CD4-positive, CD25-positive, alpha-beta regulatory T cell (primary cell): ENCODE measurements at regions not wholly inside any gene's neighbourhood (a gene's known extent, or its start where the extent isn't known, plus 50 kb on each side); places are given as distances from the start of the nearest gene placed in this dataset.

ENCODE experiments used
- ATAC-seq, 2 donors: fragments of 150-1000 bp; cut with Tn5 transposase; one replicate each; pipeline ENCODE4 v1.10.0; 2021; ENCODE audit warnings: low read depth in 2 of 2, moderate number of reproducible peaks in 2 of 2, moderate library complexity in 1 of 2
- DNase-seq, 3 donors: peaks; one replicate each; pipeline versions ENCODE4 v3.0.0 to v3.0.0-alpha.2; 2012 to 2022; ENCODE audit warnings: mixed read lengths in 1 of 3
- H3K27ac ChIP-seq: one replicate; pipeline ENCODE4 v1.7.0; 2013; ENCODE audit warnings: mild to moderate bottlenecking, low read length; ENCODE audit not compliant: insufficient read depth, poor library complexity, severe bottlenecking
- H3K27me3 ChIP-seq: one replicate; pipeline ENCODE4 v1.7.0; 2013; ENCODE audit warnings: low read length; ENCODE audit not compliant: control insufficient read depth, insufficient read depth
- H3K36me3 ChIP-seq: one replicate; pipeline ENCODE4 v1.7.0; 2013; ENCODE audit warnings: mild to moderate bottlenecking, low read length, moderate library complexity; ENCODE audit not compliant: control insufficient read depth, insufficient read depth
- H3K4me1 ChIP-seq: 2 replicates; pipeline ENCODE4 v1.7.0; 2013; ENCODE audit warnings: mild to moderate bottlenecking, low read length; ENCODE audit not compliant: insufficient read depth, control insufficient read depth, poor library complexity, severe bottlenecking
- H3K4me3 ChIP-seq: one replicate; pipeline ENCODE4 v1.7.0; 2013; ENCODE audit warnings: low read depth, mild to moderate bottlenecking, low read length, moderate library complexity
- H3K9me3 ChIP-seq, 2 experiments: 1 replicate in 1 of 2; 2 replicates in 1 of 2; pipeline ENCODE4 v1.7.0; 2013; ENCODE audit warnings: low read length in 2 of 2, mild to moderate bottlenecking in 1 of 2, moderate library complexity in 1 of 2; ENCODE audit not compliant: control insufficient read depth in 2 of 2
- H3K27ac Mint-ChIP-seq, 3 donors: one replicate each; pipeline ENCODE4 v1.8.0; 2020 to 2022; ENCODE audit warnings: mild to moderate bottlenecking in 3 of 3, mixed read lengths in 3 of 3, moderate library complexity in 2 of 3
- H3K27me3 Mint-ChIP-seq: one replicate; pipeline ENCODE4 v1.8.0; 2022; ENCODE audit warnings: mild to moderate bottlenecking, mixed read lengths
- H3K36me3 Mint-ChIP-seq: one replicate; pipeline ENCODE4 v1.8.0; 2020; ENCODE audit warnings: mixed read lengths
- H3K4me1 Mint-ChIP-seq, 4 donors: one replicate each; pipeline ENCODE4 v1.8.0; 2020 to 2022; ENCODE audit warnings: mixed read lengths in 4 of 4, mild to moderate bottlenecking in 1 of 4
- H3K4me3 Mint-ChIP-seq, 4 donors: one replicate each; pipeline ENCODE4 v1.8.0; 2020 to 2022; ENCODE audit warnings: mild to moderate bottlenecking in 4 of 4, mixed read lengths in 4 of 4, moderate library complexity in 3 of 4
- H3K9me3 Mint-ChIP-seq, 7 donors: one replicate each; pipeline ENCODE4 v1.8.0; 2020 to 2022; ENCODE audit warnings: mixed read lengths in 7 of 7, mild to moderate bottlenecking in 3 of 7, moderate library complexity in 2 of 7

DNA sequence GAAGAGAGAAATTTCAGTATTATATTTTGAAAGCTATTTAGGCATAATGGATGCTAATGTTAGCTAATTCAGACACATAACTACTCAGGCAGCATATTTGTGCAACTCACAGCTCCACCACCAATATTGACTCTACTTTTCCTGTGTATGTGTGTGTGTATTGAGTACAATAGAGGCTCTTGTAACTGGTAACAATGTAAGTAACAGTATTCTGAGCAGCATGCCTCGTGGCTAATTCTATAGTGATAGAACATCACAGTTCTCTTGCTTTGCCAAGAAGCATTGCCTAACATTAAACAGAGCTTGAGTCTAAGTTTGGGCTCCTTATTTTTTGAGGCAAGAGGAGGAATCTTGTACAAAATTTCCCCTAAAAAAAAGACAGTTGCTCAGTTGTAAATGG lies 98.6 kb upstream of the ARHGEF26 start:
- H3K27me3 ChIP-seq, result no peaks in the 10 kb centered on the region
- no peaks in the 10 kb centered on the region for H3K36me3 ChIP-seq
- H3K4me3 Mint-ChIP-seq, result no peak overlapping the region
- H3K36me3 Mint-ChIP-seq, result no peaks in the 10 kb centered on the region
- H3K4me3 ChIP-seq, result no peak overlapping the region
- H3K27me3 Mint-ChIP-seq, result no peaks in the 10 kb centered on the region
- no peaks in the 10 kb centered on the region for H3K9me3 Mint-ChIP-seq
- no peak for ATAC-seq
- no peak overlapping the region for H3K27ac Mint-ChIP-seq
- H3K4me1 Mint-ChIP-seq, result no peaks in the 10 kb centered on the region
- no peaks in the 10 kb centered on the region for H3K9me3 ChIP-seq
- H3K4me1 ChIP-seq, result no peaks in the 10 kb centered on the region
- H3K27ac ChIP-seq, result no peak overlapping the region
- DNase-seq, result no peak

GRCh38 chr3:154023148-154023547 lies 98.0 kb upstream of the ARHGEF26 start:
- Histone ChIP-seq H3K27me3 (no peaks in the 10 kb centered on the region), H3K4me3 (no peak overlapping the region), H3K4me1 (no peaks in the 10 kb centered on the region), H3K27ac (no peak overlapping the region), H3K9me3 (no peaks in the 10 kb centered on the region), H3K36me3 (no peaks in the 10 kb centered on the region)
- ATAC-seq (no peak), DNase-seq (no peak)
- Mint-ChIP-seq H3K27ac (no peak overlapping the region), H3K4me1 (no peaks in the 10 kb centered on the region), H3K9me3 (no peaks in the 10 kb centered on the region), H3K4me3 (no peak overlapping the region), H3K27me3 (no peaks in the 10 kb centered on the region), H3K36me3 (no peaks in the 10 kb centered on the region)

DNA sequence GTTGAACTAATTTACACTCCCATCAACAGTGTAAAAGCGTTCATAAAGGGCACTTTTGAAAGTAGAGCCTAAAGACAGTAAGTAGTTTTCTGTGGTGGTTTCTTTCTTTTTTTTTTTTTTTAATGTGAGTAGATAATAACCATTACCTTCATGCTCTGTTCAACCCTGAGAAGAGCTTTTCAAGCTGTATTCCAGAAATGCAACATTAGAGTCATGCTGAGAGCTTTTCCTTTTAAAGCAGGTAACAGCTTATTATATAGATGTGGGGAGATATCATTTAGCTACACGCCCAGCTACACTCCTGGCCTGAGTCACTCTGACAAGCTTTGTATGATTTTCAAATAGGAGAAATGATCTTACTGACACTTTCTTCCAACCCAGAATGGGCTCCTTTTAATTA lies 96.2 kb upstream of the ARHGEF26 start:
- H3K9me3 ChIP-seq, result no peaks in the 10 kb centered on the region
- no peaks in the 10 kb centered on the region for H3K36me3 ChIP-seq
- DNase-seq, result no peak
- H3K27ac Mint-ChIP-seq, result no peak overlapping the region
- H3K27me3 Mint-ChIP-seq, result no peaks in the 10 kb centered on the region
- H3K4me3 Mint-ChIP-seq, result no peak overlapping the region
- no peaks in the 10 kb centered on the region for H3K4me1 Mint-ChIP-seq
- no peak overlapping the region for H3K4me3 ChIP-seq
- no peaks in the 10 kb centered on the region for H3K9me3 Mint-ChIP-seq
- no peak for ATAC-seq
- peaks cover 2% of the 10 kb centered on the region for H3K27me3 ChIP-seq
- no peaks in the 10 kb centered on the region for H3K4me1 ChIP-seq
- no peak overlapping the region for H3K27ac ChIP-seq
- no peaks in the 10 kb centered on the region for H3K36me3 Mint-ChIP-seq

DNA sequence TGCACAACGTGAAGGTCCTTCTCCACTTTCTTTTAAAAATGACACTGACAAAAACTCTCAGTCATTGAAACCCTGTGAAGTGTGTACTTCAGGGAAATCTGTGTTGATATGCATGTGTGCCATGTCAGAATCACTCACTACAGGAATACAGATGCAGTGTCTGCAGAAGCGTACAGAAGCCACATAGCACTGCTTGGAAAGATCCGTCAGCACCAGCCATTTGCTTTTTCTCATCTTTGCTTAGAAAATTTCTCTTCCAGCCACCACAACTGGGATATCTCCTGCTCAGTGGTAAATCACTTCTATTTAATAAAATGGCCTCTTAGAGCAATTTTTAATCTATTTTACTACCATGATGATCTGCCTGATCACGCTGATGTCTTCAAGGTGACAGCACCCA lies 91.3 kb upstream of the ARHGEF26 start:
- Mint-ChIP-seq H3K4me3 (no peak overlapping the region), H3K4me1 (no peaks in the 10 kb centered on the region), H3K9me3 (peaks cover 0 to 2% (median 0%) of the 10 kb centered on the region in 7 donors), H3K36me3 (no peaks in the 10 kb centered on the region), H3K27ac (no peak overlapping the region), H3K27me3 (no peaks in the 10 kb centered on the region)
- Histone ChIP-seq H3K9me3 (no peaks in the 10 kb centered on the region), H3K4me1 (no peaks in the 10 kb centered on the region), H3K27ac (no peak overlapping the region), H3K27me3 (peaks cover 2% of the 10 kb centered on the region), H3K4me3 (no peak overlapping the region), H3K36me3 (no peaks in the 10 kb centered on the region)
- DNase-seq (no peak), ATAC-seq (no peak)

DNA sequence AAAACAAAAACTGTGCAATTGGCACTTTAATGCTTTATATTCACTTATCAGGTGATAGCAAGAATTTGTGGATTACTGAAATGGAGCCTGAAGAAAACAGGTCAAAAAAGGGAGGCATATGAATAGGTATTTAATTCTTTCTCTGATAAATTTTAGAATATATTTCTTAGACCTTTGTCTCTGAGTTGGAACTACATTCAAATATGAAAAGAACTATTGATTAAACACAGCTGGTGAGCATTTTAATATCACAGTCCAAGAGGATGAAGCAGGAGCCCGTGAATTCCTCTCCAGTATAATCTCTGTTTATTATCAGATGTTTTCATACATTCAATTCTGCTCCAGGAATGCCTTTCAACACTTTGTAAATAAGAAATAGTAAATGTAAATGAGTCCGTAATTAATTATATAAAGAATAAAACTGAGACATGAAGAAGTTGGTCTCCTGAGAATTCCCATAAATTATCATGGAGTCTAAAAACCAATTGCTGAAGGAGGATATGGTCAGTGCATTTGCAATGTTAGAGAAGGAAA lies 86.3 kb upstream of the ARHGEF26 start:
- H3K9me3 ChIP-seq, result no peaks in the 10 kb centered on the region
- no peak for DNase-seq
- ATAC-seq, result no peak
- H3K36me3 ChIP-seq, result no peaks in the 10 kb centered on the region
- no peaks in the 10 kb centered on the region for H3K27me3 ChIP-seq
- no peaks in the 10 kb centered on the region for H3K4me1 Mint-ChIP-seq
- no peaks in the 10 kb centered on the region for H3K36me3 Mint-ChIP-seq
- no peaks in the 10 kb centered on the region for H3K4me1 ChIP-seq
- no peak overlapping the region for H3K4me3 ChIP-seq
- no peaks in the 10 kb centered on the region for H3K27me3 Mint-ChIP-seq
- no peak overlapping the region for H3K4me3 Mint-ChIP-seq
- H3K27ac ChIP-seq, result no peak overlapping the region
- peaks cover 0 to 2% (median 0%) of the 10 kb centered on the region in 7 donors for H3K9me3 Mint-ChIP-seq
- no peak overlapping the region for H3K27ac Mint-ChIP-seq

DNA sequence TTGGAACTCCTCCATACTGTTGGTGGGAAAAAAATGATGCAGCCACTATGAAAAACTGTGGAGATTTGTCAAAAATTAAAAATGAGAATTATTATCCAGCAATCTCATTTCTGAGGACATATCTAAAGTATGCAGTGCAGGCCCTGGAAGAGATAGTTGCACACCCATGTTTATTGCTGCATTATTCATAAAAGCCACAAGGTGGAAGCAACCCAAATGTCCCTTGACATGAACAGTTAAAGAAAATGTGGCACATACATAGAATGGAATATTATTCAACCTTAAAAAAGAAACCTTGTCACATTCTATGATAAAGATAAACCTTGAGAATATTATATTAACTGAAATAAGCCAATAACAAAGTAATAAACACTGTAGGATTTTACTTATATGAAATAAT lies 80.9 kb upstream of the ARHGEF26 start:
- peak in 1 of 3 donors; percentile 23 for DNase-seq
- Mint-ChIP-seq H3K27ac (no peak overlapping the region), H3K36me3 (no peaks in the 10 kb centered on the region), H3K9me3 (no peaks in the 10 kb centered on the region), H3K4me3 (no peak overlapping the region), H3K4me1 (no peaks in the 10 kb centered on the region), H3K27me3 (no peaks in the 10 kb centered on the region)
- no peak for ATAC-seq
- Histone ChIP-seq H3K9me3 (no peaks in the 10 kb centered on the region), H3K36me3 (no peaks in the 10 kb centered on the region), H3K27me3 (no peaks in the 10 kb centered on the region), H3K4me1 (no peaks in the 10 kb centered on the region), H3K27ac (no peak overlapping the region), H3K4me3 (no peak overlapping the region)

GRCh38 chr3:154044671-154045070 lies 76.5 kb upstream of the ARHGEF26 start:
- H3K27ac ChIP-seq, result no peak overlapping the region
- Mint-ChIP-seq H3K27me3 (no peaks in the 10 kb centered on the region), H3K4me1 (no peaks in the 10 kb centered on the region), H3K27ac (no peak overlapping the region), H3K9me3 (peaks cover 0 to 2% (median 0%) of the 10 kb centered on the region in 7 donors), H3K36me3 (no peaks in the 10 kb centered on the region), H3K4me3 (no peak overlapping the region)
- no peaks in the 10 kb centered on the region for H3K27me3 ChIP-seq
- no peaks in the 10 kb centered on the region for H3K36me3 ChIP-seq
- no peak overlapping the region for H3K4me3 ChIP-seq
- no peaks in the 10 kb centered on the region for H3K4me1 ChIP-seq
- no peaks in the 10 kb centered on the region for H3K9me3 ChIP-seq
- DNase-seq, result no peak
- no peak for ATAC-seq

DNA sequence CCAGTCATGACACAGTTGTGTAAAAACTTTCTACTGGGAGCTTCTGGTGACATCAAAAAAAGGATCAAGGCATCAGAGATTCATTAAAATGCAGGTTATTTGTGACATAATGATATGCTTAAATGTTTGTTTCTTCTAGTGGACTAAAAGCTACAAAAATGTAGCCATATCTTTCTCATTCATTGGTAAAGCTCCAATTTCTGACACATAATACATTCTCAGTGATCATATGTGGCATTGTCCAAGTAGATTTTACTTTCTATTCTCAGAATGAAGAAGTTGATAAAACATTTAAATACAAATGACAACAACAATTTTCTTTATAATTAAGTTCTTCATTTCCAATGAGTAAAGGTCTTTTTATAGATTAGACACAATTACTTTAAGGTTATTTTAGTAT lies 71.0 kb upstream of the ARHGEF26 start:
- Mint-ChIP-seq H3K27me3 (no peaks in the 10 kb centered on the region), H3K36me3 (no peaks in the 10 kb centered on the region), H3K27ac (no peak overlapping the region), H3K4me3 (no peak overlapping the region), H3K9me3 (peaks cover 0 to 7% (median 0%) of the 10 kb centered on the region in 7 donors), H3K4me1 (no peaks in the 10 kb centered on the region)
- ATAC-seq, result no peak
- no peak for DNase-seq
- no peaks in the 10 kb centered on the region for H3K27me3 ChIP-seq
- no peak overlapping the region for H3K27ac ChIP-seq
- H3K36me3 ChIP-seq, result no peaks in the 10 kb centered on the region
- H3K4me3 ChIP-seq, result no peak overlapping the region
- H3K9me3 ChIP-seq, result no peaks in the 10 kb centered on the region
- H3K4me1 ChIP-seq, result no peaks in the 10 kb centered on the region
